ENCODE measurements at regions not wholly inside any gene's neighbourhood (a gene's known extent, or its start where the extent isn't known, plus 50 kb on each side); places are given as distances from the start of the nearest gene placed in this dataset.

GRCh38 chr3:157815739-157816138 is 290.5 kb downstream of the SHOX2 start:
- DNase-seq (ENCODE audit: low spot score) = no peak
- no peaks in the 10 kb centered on the region for H3K9me3 ChIP-seq
- H3K4me3 ChIP-seq = no peak overlapping the region
- no peaks in the 10 kb centered on the region for H3K27me3 ChIP-seq
- no peaks in the 10 kb centered on the region for H3K4me1 ChIP-seq
- no peak overlapping the region for H3K27ac ChIP-seq
- H3K36me3 ChIP-seq = no peaks in the 10 kb centered on the region
- no peak for TF ChIP-seq CTCF (IDR thresholded peaks at IDR 0.05)

- Histone ChIP-seq H3K4me3 (no peak overlapping the region), H3K4me1 (no peaks in the 10 kb centered on the region), H3K36me3 (no peaks in the 10 kb centered on the region), H3K9me3 (no peaks in the 10 kb centered on the region), H3K27me3 (no peaks in the 10 kb centered on the region), H3K27ac (no peak overlapping the region)
- DNase-seq (ENCODE audit: low spot score) = no peak
- no peak for TF ChIP-seq CTCF (IDR thresholded peaks at IDR 0.05)
Measured at GRCh38 chr3:157810924-157811718, 295.1 kb downstream of the SHOX2 start.

GRCh38 chr3:157807280-157807679 is 298.9 kb downstream of the SHOX2 start:
- TF ChIP-seq CTCF (IDR thresholded peaks at IDR 0.05) = no peak
- Histone ChIP-seq H3K4me1 (no peaks in the 10 kb centered on the region), H3K36me3 (no peaks in the 10 kb centered on the region), H3K4me3 (no peak overlapping the region), H3K27ac (no peak overlapping the region), H3K27me3 (no peaks in the 10 kb centered on the region), H3K9me3 (no peaks in the 10 kb centered on the region)
- no peak for DNase-seq (ENCODE audit: low spot score)

GRCh38 chr3:157805538-157805937 is 300.7 kb downstream of the SHOX2 start:
- no peak for TF ChIP-seq CTCF (IDR thresholded peaks at IDR 0.05)
- H3K4me1 ChIP-seq = no peaks in the 10 kb centered on the region
- no peaks in the 10 kb centered on the region for H3K36me3 ChIP-seq
- DNase-seq (ENCODE audit: low spot score) = no peak
- H3K27me3 ChIP-seq = no peaks in the 10 kb centered on the region
- no peak overlapping the region for H3K4me3 ChIP-seq
- no peak overlapping the region for H3K27ac ChIP-seq
- H3K9me3 ChIP-seq = peaks cover 0 to 5% of the 10 kb centered on the region in 2 donors

- no peak for TF ChIP-seq CTCF (IDR thresholded peaks at IDR 0.05)
- Histone ChIP-seq H3K36me3 (no peaks in the 10 kb centered on the region), H3K27ac (no peak overlapping the region), H3K27me3 (no peaks in the 10 kb centered on the region), H3K4me1 (no peaks in the 10 kb centered on the region), H3K9me3 (peaks cover 0 to 3% of the 10 kb centered on the region in 2 donors), H3K4me3 (no peak overlapping the region)
- no peak for DNase-seq (ENCODE audit: low spot score)
Measured at GRCh38 chr3:157794771-157795170, 291.6 kb upstream of the VEPH1 start.

- Histone ChIP-seq H3K4me1 (no peaks in the 10 kb centered on the region), H3K9me3 (peaks cover 0 to under 1% of the 10 kb centered on the region in 2 donors), H3K27me3 (no peaks in the 10 kb centered on the region), H3K4me3 (no peak overlapping the region), H3K36me3 (no peaks in the 10 kb centered on the region), H3K27ac (no peak overlapping the region)
- no peak for DNase-seq (ENCODE audit: low spot score)
- TF ChIP-seq CTCF (IDR thresholded peaks at IDR 0.05) = no peak
Measured at GRCh38 chr3:157793745-157794144, 290.5 kb upstream of the VEPH1 start.

Data from right atrium auricular region (tissue), 2 donors.